Uterus (tissue), 2 donors: ENCODE measurements at regions not wholly inside any gene's neighbourhood (a gene's known extent, or its start where the extent isn't known, plus 50 kb on each side); places are given as distances from the start of the nearest gene placed in this dataset.

Source experiments
- CTCF ChIP-seq, 4 experiments: fragments of 200-600 bp in 2 of 4; fragments of 450-650 bp in 2 of 4; sonication (generic) in 2 of 4; IDR thresholded peaks; one replicate each; pipeline ENCODE4 v1.5.1; 2016 to 2019; ENCODE audit warnings: antibody characterized with exemption in 4 of 4, mild to moderate bottlenecking in 2 of 4, moderate library complexity in 1 of 4
- POLR2A ChIP-seq, 2 donors: fragments of 450-650 bp; IDR thresholded peaks; one replicate each; pipeline ENCODE4 v1.6.1; 2016; ENCODE audit warnings: antibody characterized with exemption in 2 of 2, mild to moderate bottlenecking in 1 of 2, moderate library complexity in 1 of 2

GRCh38 chr14:96956464-96957239 lies 159.5 kb downstream of the VRK1 start:
- TF ChIP-seq CTCF (IDR thresholded peaks at IDR 0.05) (no peak), POLR2A (IDR thresholded peaks at IDR 0.05) (no peak)
